ENCODE measurements at regions not wholly inside any gene's neighbourhood (a gene's known extent, or its start where the extent isn't known, plus 50 kb on each side); places are given as distances from the start of the nearest gene placed in this dataset.

GRCh38 chr6:112851146-112851545 is 504.0 kb downstream of the RFPL4B start:
- Histone ChIP-seq H3K9ac (ENCODE audit: low read length) (no peak overlapping the region), H3K36me3 (ENCODE audit: control insufficient read depth in 1 of 2, insufficient read depth in 2 of 2, low read length in 2 of 2) (no peaks in the 10 kb centered on the region), H3K27ac (ENCODE audit: low read depth, low read length) (no peak overlapping the region), H3K4me3 (replicated peaks in 1 of 2; ENCODE audit: low read depth in 1 of 2, low read length in 2 of 2) (no peak overlapping the region), H3K27me3 (ENCODE audit: insufficient read depth, low read length) (no peaks in the 10 kb centered on the region), H3K9me3 (ENCODE audit: control insufficient read depth in 1 of 2, insufficient read depth in 1 of 2, low read depth in 1 of 2, low read length in 2 of 2) (no peaks in the 10 kb centered on the region), H3K4me2 (ENCODE audit: low read length) (no peak overlapping the region), H3K9me2 (ENCODE audit: insufficient read depth) (no peaks in the 10 kb centered on the region), H4K20me1 (ENCODE audit: insufficient read depth) (no peaks in the 10 kb centered on the region), H3K79me2 (ENCODE audit: insufficient read depth, low read length) (no peaks in the 10 kb centered on the region), H2AFZ (ENCODE audit: low read depth, low read length, poor library complexity, severe bottlenecking) (no peak overlapping the region), H3K4me1 (ENCODE audit: control insufficient read depth in 1 of 2, insufficient read depth in 2 of 2, low read length in 2 of 2) (no peaks in the 10 kb centered on the region)
- ATAC-seq (no peak), DNase-seq (ENCODE audit: low read depth, low spot score) (no peak)
- TF ChIP-seq CBX3 (IDR thresholded peaks at IDR 0.05; ENCODE audit: low read depth) (no peak), TCF7L2 (IDR thresholded peaks at IDR 0.05; ENCODE audit: borderline replicate concordance, extremely low read depth, insufficient read depth, insufficient read length) (no peak), YY1 (IDR thresholded peaks at IDR 0.05; ENCODE audit: extremely low read depth, insufficient replicate concordance, low read depth, low read length) (no peak)
- POLR2A ChIA-PET = no interaction called here
- CTCF ChIA-PET = no interaction called here
- RAD21 ChIA-PET (ENCODE audit: low non-redundant PET in 1 of 2, low total read pairs in 2 of 2, uncharacterized antibody in 2 of 2, unreplicated experiment in 2 of 2) = no interaction called here
- BruUV-seq (replicated peaks) = no TSS peak
- intact Hi-C loops (cut with micrococcal nuclease) = no loop called here

- no TSS peak for BruUV-seq (replicated peaks)
- no peak for DNase-seq (ENCODE audit: low read depth, low spot score)
- Histone ChIP-seq H3K4me3 (replicated peaks in 1 of 2; ENCODE audit: low read depth in 1 of 2, low read length in 2 of 2) (no peak overlapping the region), H3K36me3 (ENCODE audit: control insufficient read depth in 1 of 2, insufficient read depth in 2 of 2, low read length in 2 of 2) (no peaks in the 10 kb centered on the region), H3K9me3 (ENCODE audit: control insufficient read depth in 1 of 2, insufficient read depth in 1 of 2, low read depth in 1 of 2, low read length in 2 of 2) (no peaks in the 10 kb centered on the region), H3K9ac (ENCODE audit: low read length) (no peak overlapping the region), H4K20me1 (ENCODE audit: insufficient read depth) (no peaks in the 10 kb centered on the region), H3K4me2 (ENCODE audit: low read length) (no peak overlapping the region), H3K27me3 (ENCODE audit: insufficient read depth, low read length) (no peaks in the 10 kb centered on the region), H2AFZ (ENCODE audit: low read depth, low read length, poor library complexity, severe bottlenecking) (no peak overlapping the region), H3K4me1 (ENCODE audit: control insufficient read depth in 1 of 2, insufficient read depth in 2 of 2, low read length in 2 of 2) (no peaks in the 10 kb centered on the region), H3K79me2 (ENCODE audit: insufficient read depth, low read length) (no peaks in the 10 kb centered on the region), H3K27ac (ENCODE audit: low read depth, low read length) (no peak overlapping the region), H3K9me2 (ENCODE audit: insufficient read depth) (no peaks in the 10 kb centered on the region)
- ChIA-PET RAD21 (ENCODE audit: low non-redundant PET in 1 of 2, low total read pairs in 2 of 2, uncharacterized antibody in 2 of 2, unreplicated experiment in 2 of 2) (no interaction called here), POLR2A (no interaction called here), CTCF (no interaction called here)
- no peak for TF ChIP-seq SIN3A (IDR thresholded peaks at IDR 0.05; ENCODE audit: low read depth)
- TF ChIP-seq TCF7L2 (IDR thresholded peaks at IDR 0.05; ENCODE audit: borderline replicate concordance, extremely low read depth, insufficient read depth, insufficient read length) = no peak
- TF ChIP-seq CBX3 (IDR thresholded peaks at IDR 0.05; ENCODE audit: low read depth) = no peak
- no peak for TF ChIP-seq REST (IDR thresholded peaks at IDR 0.05; ENCODE audit: low read depth)
- TF ChIP-seq CEBPB (IDR thresholded peaks at IDR 0.05; ENCODE audit: low read depth) = no peak
- no peak for TF ChIP-seq YY1 (IDR thresholded peaks at IDR 0.05; ENCODE audit: extremely low read depth, insufficient replicate concordance, low read depth, low read length)
- no peak for TF ChIP-seq ZFX (IDR thresholded peaks at IDR 0.05)
- TF ChIP-seq CTCF (IDR thresholded peaks at IDR 0.05 in 2 of 3, conservative IDR thresholded peaks at IDR 0.05 in 1 of 3; ENCODE audit: borderline replicate concordance in 1 of 3, insufficient read depth in 1 of 3, low read depth in 2 of 3, low read length in 2 of 3) = no peak
- TF ChIP-seq ELF1 (IDR thresholded peaks at IDR 0.05; ENCODE audit: borderline replicate concordance, low read depth) = no peak
- TF ChIP-seq FOSL1 (IDR thresholded peaks at IDR 0.05; ENCODE audit: low read depth) = no peak
- no peak for TF ChIP-seq RAD21 (IDR thresholded peaks at IDR 0.05; ENCODE audit: low read depth)
- no peak for TF ChIP-seq EZH2 (IDR thresholded peaks at IDR 0.05)
- ATAC-seq = no peak
- intact Hi-C loops (cut with micrococcal nuclease) = no loop called here
These were observed 506.0 kb downstream of the RFPL4B start for GRCh38 chr6:112853162-112853561.
